Caco-2 (cell line): ENCODE measurements at regions not wholly inside any gene's neighbourhood (a gene's known extent, or its start where the extent isn't known, plus 50 kb on each side); places are given as distances from the start of the nearest gene placed in this dataset.

Experiments used
- BruUV-seq: library from RNA; stranded (reverse); fragments of 400-500 nt; replicated peaks from 2 replicates; lab custom pipeline; 2021; lab: Mats Ljungman, UMichigan
- CTCF ChIA-PET: fragments of 300-600 bp; sonication (Branson Sonifier 250); formaldehyde crosslinking; loops from one replicate; lab custom pipeline; 2022; ENCODE audit warnings: antibody characterized with exemption; lab: Charles Lee
- POLR2A ChIA-PET: fragments of 300-600 bp; sonication (Branson Sonifier 250); formaldehyde crosslinking; loops from one replicate; lab custom pipeline; 2022; ENCODE audit warnings: antibody characterized with exemption; lab: Charles Lee
- DNase-seq, 2 experiments: peaks; one replicate each; pipeline versions ENCODE4 v3.0.0 to v3.0.0-alpha.2; 2020 to 2022
- H3K27me3 ChIP-seq: replicated peaks from 2 replicates; pipeline ENCODE4 v1.6.0; 2011; ENCODE audit warnings: low read length; ENCODE audit not compliant: control insufficient read depth, insufficient read depth
- H3K36me3 ChIP-seq: 2 replicates; pipeline ENCODE4 v1.5.1; 2011; ENCODE audit warnings: low read length; ENCODE audit not compliant: control insufficient read depth, insufficient read depth
- H3K4me1 ChIP-seq: fragments of 250-450 bp; sonication (Bioruptor Pico); 2 replicates; pipeline ENCODE4 v1.5.1; 2020; ENCODE audit warnings: mild to moderate bottlenecking
- H3K4me3 ChIP-seq: 2 replicates; pipeline ENCODE4 v1.5.1; 2011; ENCODE audit warnings: low read depth, mild to moderate bottlenecking, control low read depth, low read length
- H3K9me3 ChIP-seq: fragments of 250-450 bp; sonication (Bioruptor Pico); 2 replicates; pipeline ENCODE4 v1.5.1; 2020; ENCODE audit warnings: mild to moderate bottlenecking, moderate library complexity
- H3K27ac Mint-ChIP-seq: one replicate; pipeline ENCODE4 v1.8.0; 2022; ENCODE audit warnings: mixed read lengths; ENCODE audit not compliant: unreplicated experiment
- H3K27me3 Mint-ChIP-seq: one replicate; pipeline ENCODE4 v1.8.0; 2022; ENCODE audit warnings: mixed read lengths; ENCODE audit not compliant: insufficient read depth, unreplicated experiment
- H3K36me3 Mint-ChIP-seq: one replicate; pipeline ENCODE4 v1.8.0; 2022; ENCODE audit warnings: mild to moderate bottlenecking, mixed read lengths; ENCODE audit not compliant: insufficient read depth, unreplicated experiment
- H3K4me1 Mint-ChIP-seq: one replicate; pipeline ENCODE4 v1.8.0; 2022; ENCODE audit warnings: low read depth, mixed read lengths; ENCODE audit not compliant: unreplicated experiment
- H3K4me3 Mint-ChIP-seq: one replicate; pipeline ENCODE4 v1.8.0; 2022; ENCODE audit warnings: mild to moderate bottlenecking, moderate library complexity, mixed read lengths; ENCODE audit not compliant: unreplicated experiment
- H3K9me3 Mint-ChIP-seq: one replicate; pipeline ENCODE4 v1.8.0; 2022; ENCODE audit warnings: mixed read lengths; ENCODE audit not compliant: unreplicated experiment
- intact Hi-C: fragments of 100-400 bp; cut with micrococcal nuclease; formaldehyde crosslinking; loops from one replicate; pipeline ENCODE4 v1.10.0; 2022; ENCODE audit not compliant: unreplicated experiment
- TF ChIP-seq, protein P1 (sequence below), 2 experiments: fragments of 200-600 bp in 1 of 2; IDR thresholded peaks; 1 replicate in 1 of 2; 2 replicates in 1 of 2; pipeline versions ENCODE4 v1.5.1 to v1.8.0; 2011 to 2022; ENCODE audit warnings: antibody characterized with exemption in 1 of 2, control low read depth in 1 of 2, inconsistent platforms in 1 of 2, low read depth in 1 of 2, low read length in 1 of 2, mild to moderate bottlenecking in 1 of 2, moderate library complexity in 1 of 2; ENCODE audit not compliant: insufficient read depth in 1 of 2, severe bottlenecking in 1 of 2, unreplicated experiment in 1 of 2

DNA sequence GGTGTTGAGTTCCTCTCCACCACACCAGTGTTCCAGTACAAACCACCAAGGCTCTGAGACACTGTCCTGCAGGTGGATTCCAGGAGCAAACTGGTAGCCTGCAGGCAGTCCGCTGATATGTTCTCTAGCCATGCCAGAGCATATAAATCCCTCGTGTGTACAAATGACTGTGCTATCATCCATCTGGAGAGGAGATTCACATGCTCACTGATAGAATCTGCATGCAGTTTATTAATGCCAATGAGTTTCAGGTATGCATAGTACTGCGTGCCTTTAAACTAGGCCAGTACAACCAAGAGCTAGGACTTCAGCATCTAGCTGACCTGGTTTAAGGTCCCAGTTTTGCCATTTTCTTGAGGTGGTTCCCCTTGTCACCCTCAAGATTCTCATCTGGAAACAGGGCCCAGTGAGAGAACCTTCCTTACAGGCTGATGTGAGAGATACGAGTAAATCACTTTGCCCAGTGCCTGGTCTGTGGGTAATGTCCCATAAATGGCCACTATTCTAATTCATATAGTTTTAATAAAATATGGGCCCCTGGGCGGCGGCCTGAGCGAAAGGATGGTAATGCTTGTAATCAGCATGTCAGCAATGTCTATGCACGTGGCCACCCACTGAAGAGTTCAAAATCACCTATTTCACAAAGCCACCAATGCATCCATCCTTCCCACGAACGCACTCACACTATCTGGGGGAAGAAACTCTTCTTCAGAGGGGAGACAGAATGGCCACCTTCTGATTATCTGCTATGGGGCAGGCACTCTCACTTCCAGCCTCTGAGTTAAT, 268.0 kb upstream of the ZMIZ1 start:
- H3K9me3 Mint-ChIP-seq = no peaks in the 10 kb centered on the region
- H3K9me3 ChIP-seq = no peaks in the 10 kb centered on the region
- TF ChIP-seq, protein P1, sequence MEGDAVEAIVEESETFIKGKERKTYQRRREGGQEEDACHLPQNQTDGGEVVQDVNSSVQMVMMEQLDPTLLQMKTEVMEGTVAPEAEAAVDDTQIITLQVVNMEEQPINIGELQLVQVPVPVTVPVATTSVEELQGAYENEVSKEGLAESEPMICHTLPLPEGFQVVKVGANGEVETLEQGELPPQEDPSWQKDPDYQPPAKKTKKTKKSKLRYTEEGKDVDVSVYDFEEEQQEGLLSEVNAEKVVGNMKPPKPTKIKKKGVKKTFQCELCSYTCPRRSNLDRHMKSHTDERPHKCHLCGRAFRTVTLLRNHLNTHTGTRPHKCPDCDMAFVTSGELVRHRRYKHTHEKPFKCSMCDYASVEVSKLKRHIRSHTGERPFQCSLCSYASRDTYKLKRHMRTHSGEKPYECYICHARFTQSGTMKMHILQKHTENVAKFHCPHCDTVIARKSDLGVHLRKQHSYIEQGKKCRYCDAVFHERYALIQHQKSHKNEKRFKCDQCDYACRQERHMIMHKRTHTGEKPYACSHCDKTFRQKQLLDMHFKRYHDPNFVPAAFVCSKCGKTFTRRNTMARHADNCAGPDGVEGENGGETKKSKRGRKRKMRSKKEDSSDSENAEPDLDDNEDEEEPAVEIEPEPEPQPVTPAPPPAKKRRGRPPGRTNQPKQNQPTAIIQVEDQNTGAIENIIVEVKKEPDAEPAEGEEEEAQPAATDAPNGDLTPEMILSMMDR (IDR thresholded peaks at IDR 0.05; ENCODE audit: insufficient read depth in 1 of 2, low read depth in 1 of 2, low read length in 1 of 2, severe bottlenecking in 1 of 2, unreplicated experiment in 1 of 2) = no peak
- POLR2A ChIA-PET = no interaction called here
- H3K4me3 ChIP-seq = no peak overlapping the region
- no peaks in the 10 kb centered on the region for H3K36me3 ChIP-seq
- CTCF ChIA-PET = no interaction called here
- intact Hi-C loops = no loop called here
- no peaks in the 10 kb centered on the region; the same call in 1 of the 2 replicates for H3K27me3 ChIP-seq
- H3K4me1 Mint-ChIP-seq = peaks cover under 1% of the 10 kb centered on the region
- BruUV-seq = no TSS peak
- H3K27me3 Mint-ChIP-seq = peaks cover 2% of the 10 kb centered on the region
- DNase-seq = no peak
- H3K4me3 Mint-ChIP-seq = no peak overlapping the region
- no peaks in the 10 kb centered on the region for H3K36me3 Mint-ChIP-seq
- H3K27ac Mint-ChIP-seq = no peak overlapping the region
- H3K4me1 ChIP-seq = peaks cover 11% of the 10 kb centered on the region

DNA sequence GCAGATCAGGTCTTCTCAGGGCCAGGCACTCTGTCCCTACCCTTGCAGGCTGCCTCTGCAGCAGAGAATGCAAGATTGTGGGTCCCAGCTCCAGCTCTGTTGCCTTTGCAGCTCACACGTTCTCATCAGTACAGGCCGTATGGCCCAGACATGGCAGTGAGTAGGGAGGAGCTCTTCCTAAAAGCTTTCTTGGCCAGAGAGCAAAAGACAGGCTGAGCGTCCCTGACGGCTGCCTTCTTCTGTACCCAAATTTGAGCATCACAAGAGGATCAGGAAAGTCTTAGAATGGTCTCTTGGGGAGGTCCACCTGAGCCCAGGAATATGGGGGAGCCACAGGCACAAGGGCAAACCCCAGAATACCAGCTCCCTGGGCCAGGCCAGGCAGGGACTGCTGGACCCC, 266.3 kb upstream of the ZMIZ1 start:
- Mint-ChIP-seq H3K9me3 (no peaks in the 10 kb centered on the region), H3K27me3 (no peaks in the 10 kb centered on the region), H3K4me1 (peaks cover 13% of the 10 kb centered on the region), H3K36me3 (no peaks in the 10 kb centered on the region), H3K27ac (no peak overlapping the region), H3K4me3 (no peak overlapping the region)
- Histone ChIP-seq H3K36me3 (no peaks in the 10 kb centered on the region), H3K4me3 (no peak overlapping the region), H3K4me1 (peaks cover 16% of the 10 kb centered on the region), H3K27me3 (no peaks in the 10 kb centered on the region; the same call in 1 of the 2 replicates), H3K9me3 (no peaks in the 10 kb centered on the region)
- TF ChIP-seq, protein P1 (IDR thresholded peaks at IDR 0.05; ENCODE audit: insufficient read depth in 1 of 2, low read depth in 1 of 2, low read length in 1 of 2, severe bottlenecking in 1 of 2, unreplicated experiment in 1 of 2) = no peak
- intact Hi-C loops = no loop called here
- DNase-seq = no peak
- ChIA-PET POLR2A (no interaction called here), CTCF (interaction anchor here (0.5 kb wide), 1 partner anchor 30 kb away, joined by 3 read pairs; no protein-coding TSS in a partner anchor)
- BruUV-seq = no TSS peak

DNA sequence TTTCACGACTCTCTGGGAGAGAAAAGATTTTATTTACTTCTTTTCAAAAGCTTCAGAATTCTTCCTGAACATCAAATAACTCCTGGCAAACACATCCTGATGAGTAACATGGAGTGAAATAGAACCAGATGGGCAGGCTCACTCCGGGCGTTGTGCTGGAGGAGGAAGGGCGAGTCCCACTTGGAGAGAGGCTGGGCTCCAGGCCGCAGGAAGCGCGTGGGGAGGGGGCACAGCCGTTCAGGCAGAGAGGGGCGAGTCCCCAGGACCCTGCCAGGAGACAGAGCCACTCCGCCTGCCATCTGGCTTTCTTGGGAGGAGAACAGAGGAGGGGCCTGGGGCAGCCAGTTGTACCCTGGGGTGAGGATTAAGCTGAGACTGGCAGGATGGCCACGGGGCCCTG, 265.9 kb upstream of the ZMIZ1 start:
- Mint-ChIP-seq H3K4me3 (no peak overlapping the region), H3K4me1 (peaks cover 14% of the 10 kb centered on the region), H3K9me3 (no peaks in the 10 kb centered on the region), H3K27me3 (no peaks in the 10 kb centered on the region), H3K27ac (no peak overlapping the region), H3K36me3 (no peaks in the 10 kb centered on the region)
- no peaks in the 10 kb centered on the region for H3K9me3 ChIP-seq
- no peak overlapping the region for H3K4me3 ChIP-seq
- DNase-seq = no peak
- TF ChIP-seq, protein P1 (IDR thresholded peaks at IDR 0.05; ENCODE audit: insufficient read depth in 1 of 2, low read depth in 1 of 2, low read length in 1 of 2, severe bottlenecking in 1 of 2, unreplicated experiment in 1 of 2) = no peak
- peaks cover 16% of the 10 kb centered on the region for H3K4me1 ChIP-seq
- H3K27me3 ChIP-seq = no peaks in the 10 kb centered on the region
- no peaks in the 10 kb centered on the region for H3K36me3 ChIP-seq
- intact Hi-C loops = no loop called here
- POLR2A ChIA-PET = no interaction called here
- no TSS peak for BruUV-seq
- CTCF ChIA-PET = interaction anchor here (0.5 kb wide), 1 partner anchor 30 kb away, joined by 3 read pairs; no protein-coding TSS in a partner anchor
